Pancreas (tissue), 10 donors: ENCODE measurements at regions not wholly inside any gene's neighbourhood (a gene's known extent, or its start where the extent isn't known, plus 50 kb on each side); places are given as distances from the start of the nearest gene placed in this dataset.
A peak's percentile ranks its signal among the peaks of the same experiment; 100 is the strongest.

Experiments used
- ATAC-seq, 4 donors: fragments of 200-7000 bp; cut with Tn5 transposase; one replicate each; pipeline versions ENCODE4 v1.8.0 to v1.9.1; 2020; ENCODE audit warnings: mild to moderate bottlenecking in 4 of 4, moderate library complexity in 4 of 4
- DNase-seq, 6 donors: peaks; one replicate each; pipeline ENCODE4 v3.0.0-alpha.2; 2020
- FAIRE-seq: peaks from 2 replicates; lab custom pipeline; 2012; peaks lifted over from hg19 to GRCh38; lab: Jason Lieb, UNC
- H3K27ac ChIP-seq, 4 donors: fragments of 200-600 bp; sonication (generic); 1 replicate in 3 of 4; 2 replicates in 1 of 4; pipeline versions ENCODE4 v1.5.0 to v1.8.0; 2020
- H3K27me3 ChIP-seq, 4 donors: fragments of 200-600 bp; one replicate each; pipeline ENCODE4 v1.8.0; 2021
- H3K36me3 ChIP-seq, 3 donors: fragments of 200-600 bp; sonication (generic) in 1 of 3; one replicate each; pipeline versions ENCODE4 v1.5.0 to v1.8.0; 2020 to 2021
- H3K4me1 ChIP-seq, 3 donors: fragments of 200-600 bp; one replicate each; pipeline ENCODE4 v1.8.0; 2021
- H3K4me3 ChIP-seq, 4 donors: fragments of 200-600 bp; sonication (generic) in 2 of 4; one replicate each; pipeline versions ENCODE4 v1.5.0 to v1.8.0; 2020 to 2021
- H3K9me3 ChIP-seq, 4 donors: fragments of 200-600 bp; one replicate each; pipeline ENCODE4 v1.8.0; 2021
- CTCF ChIP-seq, 4 donors: fragments of 200-600 bp; sonication (generic) in 3 of 4; IDR thresholded peaks; one replicate each; pipeline versions ENCODE4 v1.5.0 to v1.8.0; 2021; ENCODE audit warnings: antibody characterized with exemption in 4 of 4
- WGBS, 2 donors: extraction: QIAGEN DNeasy Blood & Tissue Kit; methylation state at CpG; one replicate each; pipeline ENCODE4 v1.1.7; 2013; 5-methylcytosine and 5-hydroxymethylcytosine counted together
- intact Hi-C, 3 donors: fragments of 100-400 bp; cut with DNase I; formaldehyde crosslinking; loops; one replicate each; pipeline versions ENCODE4 v1.11.1 to v1.14.2; 2022
- donor health status: healthy with polysubstance abuse.
- donor health status: DM: no; HTN: no; CAD: no; lungs with moderate emphysema.
- donor health status: DM: no; HTN: no; CAD: no.
- donor health status: control.
- donor health status: control.
- donor health status: Bipolar disorder and iron deficiency.
- donor health status: DM: yes; HTN: yes; CAD: no.
- donor health status: DM: no; HTN: no; CAD: no.
- donor health status: DM: no; HTN: no; CAD: no.
- donor health status: DM: yes; HTN: yes; CAD: no.

- no peaks in the 10 kb centered on the region for H3K27me3 ChIP-seq
- no peak overlapping the region for H3K27ac ChIP-seq
- ATAC-seq (no peak), FAIRE-seq (no peak), DNase-seq (peak in 1 of 6 donors; percentile 22)
- TF ChIP-seq CTCF (IDR thresholded peaks at IDR 0.05) = no peak
- whole genome bisulfite sequencing, 2 donors = 90 to 92% methylated on average over 16 of the region's 16 CpGs
- H3K4me1 ChIP-seq = no peaks in the 10 kb centered on the region
- H3K9me3 ChIP-seq = no peaks in the 10 kb centered on the region
- no peak overlapping the region for H3K4me3 ChIP-seq
- H3K36me3 ChIP-seq = no peaks in the 10 kb centered on the region
- intact Hi-C loops = no loop called here
Measured at GRCh38 chr5:98121036-98121936, 652.2 kb upstream of the RGMB start.

GRCh38 chr5:98128271-98128670 is 645.2 kb upstream of the RGMB start:
- intact Hi-C loops = no loop called here
- 66 to 79% methylated on average over 2 of the region's 2 CpGs for WGBS, 2 donors
- Histone ChIP-seq H3K9me3 (no peaks in the 10 kb centered on the region), H3K4me1 (no peaks in the 10 kb centered on the region), H3K27ac (no peak overlapping the region), H3K4me3 (no peak overlapping the region), H3K27me3 (no peaks in the 10 kb centered on the region), H3K36me3 (no peaks in the 10 kb centered on the region)
- DNase-seq (no peak), ATAC-seq (no peak), FAIRE-seq (no peak)
- no peak for TF ChIP-seq CTCF (IDR thresholded peaks at IDR 0.05)

GRCh38 chr5:98128846-98129245 is 644.6 kb upstream of the RGMB start:
- H3K27me3 ChIP-seq = no peaks in the 10 kb centered on the region
- no peak overlapping the region for H3K27ac ChIP-seq
- H3K36me3 ChIP-seq = no peaks in the 10 kb centered on the region
- WGBS, 2 donors = 43 to 48% methylated on average over 2 of the region's 2 CpGs
- intact Hi-C loops = no loop called here
- H3K4me3 ChIP-seq = no peak overlapping the region
- H3K4me1 ChIP-seq = no peaks in the 10 kb centered on the region
- DNase-seq = no peak
- TF ChIP-seq CTCF (IDR thresholded peaks at IDR 0.05) = no peak
- FAIRE-seq = no peak
- H3K9me3 ChIP-seq = no peaks in the 10 kb centered on the region
- ATAC-seq = no peak

- Histone ChIP-seq H3K36me3 (no peaks in the 10 kb centered on the region), H3K9me3 (no peaks in the 10 kb centered on the region), H3K27ac (no peak overlapping the region), H3K4me1 (no peaks in the 10 kb centered on the region), H3K27me3 (no peaks in the 10 kb centered on the region), H3K4me3 (no peak overlapping the region)
- intact Hi-C loops = no loop called here
- FAIRE-seq (no peak), DNase-seq (no peak), ATAC-seq (no peak)
- WGBS, 2 donors = 87 to 92% methylated on average over 5 of the region's 5 CpGs
- no peak for TF ChIP-seq CTCF (IDR thresholded peaks at IDR 0.05)
Measured at GRCh38 chr5:98130261-98131035, 643.0 kb upstream of the RGMB start.
